HK-2 (cell line): ENCODE measurements at regions not wholly inside any gene's neighbourhood (a gene's known extent, or its start where the extent isn't known, plus 50 kb on each side); places are given as distances from the start of the nearest gene placed in this dataset.

Experiments used
- DNase-seq: peaks from one replicate; pipeline ENCODE4 v3.0.0-alpha.2; 2018; ENCODE audit not compliant: unreplicated experiment

- DNase-seq: no peak
These were observed 574.8 kb downstream of the MBD2 start for GRCh38 chr18:53649621-53650020.

GRCh38 chr18:53644799-53645471 lies 579.5 kb downstream of the MBD2 start:
- no peak for DNase-seq

GRCh38 chr18:53639687-53640086 lies 584.8 kb downstream of the MBD2 start:
- DNase-seq: no peak

GRCh38 chr18:53629337-53629736 lies 595.1 kb downstream of the MBD2 start:
- DNase-seq: no peak

- no peak for DNase-seq
These were observed 598.4 kb downstream of the MBD2 start for GRCh38 chr18:53625997-53626599.

- DNase-seq: no peak
These were observed 613.5 kb downstream of the MBD2 start for GRCh38 chr18:53610957-53611356.

- DNase-seq: no peak
These were observed 617.7 kb downstream of the MBD2 start for GRCh38 chr18:53606792-53607191.

- no peak for DNase-seq
These were observed 619.3 kb downstream of the MBD2 start for GRCh38 chr18:53605198-53605597.

GRCh38 chr18:53603276-53603675 lies 621.2 kb downstream of the MBD2 start:
- DNase-seq: no peak

GRCh38 chr18:53601344-53601743 lies 623.1 kb downstream of the MBD2 start:
- no peak for DNase-seq

GRCh38 chr18:53586923-53587322 lies 637.5 kb downstream of the MBD2 start:
- no peak for DNase-seq
